PC-3 (cell line): ENCODE measurements at regions not wholly inside any gene's neighbourhood (a gene's known extent, or its start where the extent isn't known, plus 50 kb on each side); places are given as distances from the start of the nearest gene placed in this dataset.

Source experiments
- CTCF ChIP-seq: fragments of 300-600 bp; sonication (generic); conservative IDR thresholded peaks from 2 replicates; pipeline ENCODE4 v1.5.1; 2017; ENCODE audit warnings: antibody characterized with exemption, low read depth, mild to moderate bottlenecking, low read length
- EZH2 ChIP-seq: fragments of 300-600 bp; sonication (generic); IDR thresholded peaks from one replicate; pipeline ENCODE4 v1.6.1; 2017; ENCODE audit warnings: antibody characterized with exemption, mild to moderate bottlenecking, low read length; ENCODE audit not compliant: unreplicated experiment

GRCh38 chr3:195009616-195010015 is 261.3 kb downstream of the XXYLT1 start:
- TF ChIP-seq CTCF = no peak
- TF ChIP-seq EZH2 = no peak
